ENCODE measurements at regions not wholly inside any gene's neighbourhood (a gene's known extent, or its start where the extent isn't known, plus 50 kb on each side); places are given as distances from the start of the nearest gene placed in this dataset.

GRCh38 chr14:96634481-96634880 lies 132.3 kb downstream of the PAPOLA start:
- TF ChIP-seq, protein P1, sequence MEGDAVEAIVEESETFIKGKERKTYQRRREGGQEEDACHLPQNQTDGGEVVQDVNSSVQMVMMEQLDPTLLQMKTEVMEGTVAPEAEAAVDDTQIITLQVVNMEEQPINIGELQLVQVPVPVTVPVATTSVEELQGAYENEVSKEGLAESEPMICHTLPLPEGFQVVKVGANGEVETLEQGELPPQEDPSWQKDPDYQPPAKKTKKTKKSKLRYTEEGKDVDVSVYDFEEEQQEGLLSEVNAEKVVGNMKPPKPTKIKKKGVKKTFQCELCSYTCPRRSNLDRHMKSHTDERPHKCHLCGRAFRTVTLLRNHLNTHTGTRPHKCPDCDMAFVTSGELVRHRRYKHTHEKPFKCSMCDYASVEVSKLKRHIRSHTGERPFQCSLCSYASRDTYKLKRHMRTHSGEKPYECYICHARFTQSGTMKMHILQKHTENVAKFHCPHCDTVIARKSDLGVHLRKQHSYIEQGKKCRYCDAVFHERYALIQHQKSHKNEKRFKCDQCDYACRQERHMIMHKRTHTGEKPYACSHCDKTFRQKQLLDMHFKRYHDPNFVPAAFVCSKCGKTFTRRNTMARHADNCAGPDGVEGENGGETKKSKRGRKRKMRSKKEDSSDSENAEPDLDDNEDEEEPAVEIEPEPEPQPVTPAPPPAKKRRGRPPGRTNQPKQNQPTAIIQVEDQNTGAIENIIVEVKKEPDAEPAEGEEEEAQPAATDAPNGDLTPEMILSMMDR (IDR thresholded peaks at IDR 0.05): no peak
- no peak for TF ChIP-seq POLR2A (IDR thresholded peaks at IDR 0.05)
